AG08395 (cell line): ENCODE measurements at regions not wholly inside any gene's neighbourhood (a gene's known extent, or its start where the extent isn't known, plus 50 kb on each side); places are given as distances from the start of the nearest gene placed in this dataset.

Source experiments
- DNase-seq: peaks from one replicate; pipeline ENCODE4 v3.0.0; 2012; ENCODE audit warnings: mixed read lengths, low spot score

DNA sequence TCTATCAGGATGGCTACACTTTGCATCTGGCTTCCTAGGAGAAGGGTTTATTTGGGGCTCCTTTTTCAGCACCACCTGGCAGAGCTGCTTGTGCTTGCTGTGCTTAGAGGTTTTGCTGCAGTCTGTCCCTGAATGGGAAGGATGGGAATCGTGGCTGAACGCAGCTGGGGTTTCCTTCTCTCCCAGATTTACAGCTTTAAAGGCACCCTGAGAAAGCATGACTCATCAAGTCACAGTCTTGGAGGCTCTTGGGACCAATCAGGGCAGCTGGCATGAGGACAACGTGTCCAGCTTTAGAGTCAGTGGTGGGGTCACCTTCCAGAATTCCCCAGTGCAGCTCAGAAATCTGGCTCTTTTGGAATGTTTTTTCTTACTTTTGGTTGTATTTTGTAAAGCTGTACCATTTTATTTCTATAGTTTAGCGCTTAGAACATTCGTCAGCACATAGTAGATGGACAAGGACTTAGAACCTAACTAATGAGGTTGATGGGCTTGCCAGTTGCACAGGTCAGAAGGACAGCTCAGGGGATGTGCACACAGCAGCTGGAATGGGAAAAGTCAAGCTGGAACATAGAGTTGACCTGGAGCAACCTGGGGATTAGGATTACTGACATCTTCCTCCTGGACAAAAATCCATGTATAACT, 222.6 kb downstream of the PRDM2 start:
- DNase-seq, result no peak

DNA sequence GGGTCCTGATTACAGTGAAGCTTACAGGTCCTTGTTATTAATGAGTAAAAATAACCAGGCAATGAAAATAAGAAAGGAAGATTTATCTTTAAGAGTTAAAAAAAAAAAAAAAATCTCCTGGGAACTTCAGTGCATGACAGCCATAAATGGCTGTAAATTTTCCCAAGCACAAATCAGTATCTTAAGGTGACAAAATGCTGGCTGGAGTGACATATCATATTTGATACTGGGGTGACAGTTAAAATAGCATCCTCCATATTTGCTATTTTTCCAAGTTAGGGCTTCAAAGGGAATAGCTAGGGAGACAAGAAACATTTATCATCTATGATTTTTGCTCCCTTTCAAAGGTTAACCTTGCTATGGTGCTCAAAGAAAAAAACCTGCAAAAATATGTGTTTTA, 226.6 kb downstream of the PRDM2 start:
- no peak for DNase-seq

DNA sequence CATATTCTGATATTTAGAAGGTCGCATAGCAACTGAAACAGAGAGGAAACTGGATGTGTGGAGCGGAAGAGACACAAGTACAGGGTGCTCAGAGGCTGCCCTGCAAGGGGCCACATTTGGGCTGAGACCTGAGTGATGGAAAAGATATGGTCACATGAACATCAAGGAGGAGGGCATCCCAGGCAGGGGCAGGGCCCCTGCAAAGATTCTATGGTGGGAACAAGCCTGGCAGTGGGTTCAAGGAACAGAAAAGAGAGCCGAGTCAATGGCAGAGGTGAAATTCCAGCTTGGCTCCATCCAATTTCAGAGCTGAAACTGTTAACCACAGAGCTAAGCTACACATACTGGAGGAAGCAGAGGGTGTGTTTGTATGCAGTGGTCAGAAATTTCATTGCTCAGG, 227.7 kb downstream of the PRDM2 start:
- no peak for DNase-seq

DNA sequence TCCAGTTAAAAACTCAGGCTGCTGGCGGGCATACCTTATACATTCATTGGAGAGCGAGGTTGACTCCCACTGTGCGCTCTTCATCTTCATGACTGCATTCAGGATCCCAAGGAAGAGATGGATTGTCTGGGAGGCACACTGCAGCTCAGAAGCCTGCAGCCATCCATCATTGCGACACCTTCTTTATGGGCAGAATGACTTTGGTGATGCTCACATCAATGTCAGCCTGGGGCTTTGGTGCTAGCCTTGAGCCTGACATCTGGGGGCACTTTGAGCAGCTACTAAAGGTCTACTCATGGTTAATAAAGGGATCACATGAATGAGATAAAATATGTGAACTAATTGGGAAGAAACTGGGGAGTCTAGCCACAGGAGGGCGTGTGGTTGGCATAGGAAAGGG, 229.3 kb downstream of the PRDM2 start:
- DNase-seq, result no peak

DNA sequence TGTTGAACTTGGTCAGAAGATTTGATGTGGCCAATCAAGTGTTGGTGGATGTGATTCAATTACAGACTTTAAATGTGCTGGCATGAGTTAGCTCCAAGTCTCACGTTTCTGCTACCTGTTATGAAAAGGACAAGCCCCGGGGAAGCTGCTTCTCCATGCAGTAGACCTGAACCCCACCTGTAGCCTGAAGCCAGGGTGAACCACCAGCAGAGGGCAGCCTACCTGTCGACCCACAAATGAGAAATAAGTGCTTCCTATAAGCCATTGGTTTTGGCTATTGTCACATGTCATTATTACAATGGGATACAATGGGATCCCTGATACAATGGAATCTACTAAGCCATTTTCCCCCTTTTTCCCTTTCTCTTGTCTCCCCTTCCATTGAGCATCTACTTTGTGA, 230.2 kb downstream of the PRDM2 start:
- no peak for DNase-seq

DNA sequence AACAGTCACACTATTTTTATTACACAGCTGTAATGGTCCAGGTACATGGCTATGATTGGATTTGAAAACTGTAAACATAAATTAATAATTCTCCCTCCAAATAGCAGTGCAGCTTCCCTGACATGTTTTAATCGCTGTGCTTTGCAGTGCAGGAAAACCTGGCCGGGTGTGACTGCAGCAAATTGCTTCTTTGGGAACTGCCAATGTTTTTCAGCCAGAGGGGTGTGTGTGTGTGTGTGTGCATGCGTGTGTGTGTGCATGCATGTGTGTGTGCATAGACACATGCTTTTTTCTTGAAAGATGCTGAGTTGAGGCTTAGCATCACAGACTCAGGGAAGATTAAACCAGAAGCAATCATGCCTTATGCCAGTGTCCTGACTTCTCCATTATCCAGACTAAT, 231.2 kb downstream of the PRDM2 start:
- DNase-seq, result no peak

DNA sequence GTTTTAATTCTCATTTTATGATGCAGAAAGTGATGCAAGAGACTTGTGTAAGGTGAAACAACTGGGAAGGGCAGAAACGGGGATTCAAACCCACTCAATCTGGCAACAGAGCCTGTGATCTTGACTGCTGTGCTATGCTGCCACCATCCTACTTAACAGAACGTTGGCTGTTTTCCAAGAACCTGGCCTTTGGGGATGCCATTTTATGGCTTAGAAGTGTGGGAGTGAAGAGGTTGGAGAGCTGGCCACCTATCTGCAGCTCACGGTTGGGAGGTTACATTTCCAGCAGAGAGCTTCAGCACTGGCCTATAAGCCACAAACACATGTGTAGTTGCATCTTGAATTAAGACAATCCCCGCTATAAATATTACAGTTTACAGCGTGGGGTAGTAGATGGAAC, 235.3 kb downstream of the PRDM2 start:
- no peak for DNase-seq

DNA sequence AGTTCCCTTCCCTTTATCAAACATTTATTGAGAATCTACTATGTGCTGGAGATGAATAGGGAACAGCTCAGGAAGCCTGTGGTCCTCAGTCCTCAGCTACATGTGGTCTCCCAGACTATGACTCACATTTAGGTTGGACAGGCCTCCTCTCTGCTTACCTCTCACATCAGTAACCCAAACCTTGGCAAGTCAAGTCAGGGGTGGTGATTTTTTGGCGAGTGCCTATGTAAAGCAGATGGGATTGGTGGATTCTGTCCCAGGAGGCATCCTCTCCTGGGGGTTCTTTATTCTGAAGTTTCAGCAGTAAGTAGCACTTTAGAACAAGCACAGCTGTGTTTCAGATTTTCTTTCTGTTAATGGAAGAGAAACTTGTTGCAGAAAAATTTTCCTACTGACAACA, 241.3 kb downstream of the PRDM2 start:
- no peak for DNase-seq

DNA sequence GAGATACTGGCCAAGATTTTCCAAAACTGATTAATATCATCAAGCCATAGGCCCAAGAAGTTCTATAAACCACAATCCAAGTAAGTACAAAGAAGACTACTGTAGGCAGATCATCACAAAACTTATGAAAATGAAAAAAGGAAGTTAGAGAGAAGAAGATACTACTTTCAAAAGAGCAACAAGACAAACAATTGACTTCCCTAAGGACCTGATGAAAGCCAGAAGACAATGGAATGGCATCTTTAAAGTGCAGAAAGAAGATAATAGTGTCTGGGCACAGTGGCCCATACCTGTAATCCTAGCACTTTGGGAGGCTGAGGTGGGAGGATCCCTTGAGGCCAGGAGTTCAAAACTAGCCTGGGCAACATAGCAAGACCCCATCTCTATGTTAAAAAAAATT, 243.1 kb downstream of the PRDM2 start:
- no peak for DNase-seq

DNA sequence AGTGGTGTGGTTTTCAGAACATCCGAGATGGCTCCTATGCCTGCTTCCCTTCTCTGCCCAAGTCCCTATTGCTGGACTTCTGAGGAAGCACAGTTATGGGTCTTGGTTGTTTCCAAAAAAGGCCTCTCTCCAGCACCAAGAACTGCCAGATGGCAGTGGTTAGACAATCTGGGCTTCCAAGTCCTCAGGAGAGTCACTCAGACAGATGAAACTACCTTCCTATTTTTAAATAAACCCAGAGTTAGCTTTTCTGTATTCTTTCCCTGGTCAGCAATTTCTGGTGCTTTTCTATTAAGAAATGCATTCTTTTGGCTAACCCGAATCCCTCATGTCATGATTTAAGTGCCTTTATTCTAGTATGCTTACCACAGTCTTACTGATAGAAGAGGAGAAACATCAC, 245.9 kb downstream of the PRDM2 start:
- DNase-seq, result no peak

DNA sequence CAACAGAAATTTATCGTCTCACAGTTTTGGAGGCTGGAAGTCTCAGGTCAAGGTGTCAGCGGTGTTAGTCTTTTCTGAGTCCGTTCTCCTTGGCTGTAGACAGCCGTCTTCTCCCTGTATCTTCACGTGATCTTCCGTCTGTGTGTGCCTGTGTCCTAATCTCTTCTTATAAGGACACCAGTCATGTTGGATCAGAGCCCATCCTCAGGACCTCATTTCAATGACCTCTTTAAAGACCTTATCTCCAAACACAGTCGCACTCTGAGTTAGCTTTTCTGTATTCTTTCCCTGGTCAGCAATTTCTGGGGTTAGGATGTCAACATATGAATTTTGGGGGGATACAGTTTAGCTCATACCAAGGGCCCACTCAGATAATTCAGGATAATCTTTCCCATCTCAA, 247.7 kb downstream of the PRDM2 start:
- no peak for DNase-seq

DNA sequence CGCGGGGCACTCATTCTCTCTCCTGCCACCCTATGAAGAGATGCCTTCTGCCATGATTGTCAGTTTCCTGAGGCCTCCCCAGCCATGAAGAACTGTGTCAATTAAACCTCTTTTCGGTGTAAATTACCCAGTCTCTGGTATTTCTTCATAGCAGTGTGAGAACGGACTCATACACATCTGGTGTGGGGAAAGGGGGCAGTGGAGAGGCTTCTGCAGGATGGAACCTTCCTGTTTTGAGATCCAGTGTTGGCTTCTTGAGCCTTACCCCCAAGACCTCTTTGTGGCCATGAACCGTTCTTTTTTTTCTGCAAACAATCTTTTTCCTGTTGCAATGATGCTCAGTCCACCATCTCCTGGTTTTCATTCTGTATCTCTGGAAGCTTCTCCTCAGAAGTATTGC, 248.4 kb downstream of the PRDM2 start:
- DNase-seq, result no peak

DNA sequence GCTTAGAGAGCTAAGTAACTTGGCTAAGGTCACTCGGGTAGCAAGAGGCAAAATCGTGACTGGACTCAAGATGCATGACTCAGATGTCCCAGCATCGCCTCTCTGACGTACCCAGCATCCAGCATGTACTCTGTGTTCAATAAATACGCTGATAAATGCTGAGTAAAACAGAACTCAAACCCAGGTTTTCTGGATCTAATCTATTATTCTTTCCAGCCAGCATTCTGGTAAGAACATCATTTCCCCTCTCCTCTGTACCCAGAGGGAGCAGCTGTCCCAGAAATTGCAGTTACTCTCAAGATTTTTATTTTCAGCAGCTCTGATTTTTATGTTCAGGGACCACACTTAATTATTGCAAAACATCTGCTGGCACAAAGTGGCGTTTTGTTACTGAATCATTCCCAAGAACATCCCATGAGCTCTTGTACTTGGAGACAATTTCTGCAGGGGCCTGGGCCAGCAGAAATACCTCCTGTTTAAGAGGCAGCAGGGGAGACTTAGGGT, 249.0 kb downstream of the PRDM2 start:
- peak; percentile 50 for DNase-seq

DNA sequence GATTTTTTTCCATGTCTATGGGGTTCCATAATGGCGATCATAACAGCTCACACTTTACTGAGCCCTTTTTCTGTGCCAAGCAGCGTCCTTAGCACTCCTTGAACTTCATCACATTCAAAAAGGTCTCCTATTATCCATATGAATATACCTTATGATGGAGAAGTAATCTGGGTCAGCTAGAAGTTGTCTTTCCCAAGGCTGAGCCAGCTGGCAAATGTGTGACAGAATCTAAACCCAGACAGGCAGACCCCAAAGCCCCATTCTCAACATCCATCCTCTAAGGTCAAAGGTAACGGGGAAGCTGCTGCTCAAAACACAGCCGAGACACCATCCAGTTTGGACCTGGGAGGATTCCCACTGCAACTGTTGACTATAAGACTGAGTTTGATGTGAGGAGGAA, 249.6 kb downstream of the PRDM2 start:
- DNase-seq, result no peak

DNA sequence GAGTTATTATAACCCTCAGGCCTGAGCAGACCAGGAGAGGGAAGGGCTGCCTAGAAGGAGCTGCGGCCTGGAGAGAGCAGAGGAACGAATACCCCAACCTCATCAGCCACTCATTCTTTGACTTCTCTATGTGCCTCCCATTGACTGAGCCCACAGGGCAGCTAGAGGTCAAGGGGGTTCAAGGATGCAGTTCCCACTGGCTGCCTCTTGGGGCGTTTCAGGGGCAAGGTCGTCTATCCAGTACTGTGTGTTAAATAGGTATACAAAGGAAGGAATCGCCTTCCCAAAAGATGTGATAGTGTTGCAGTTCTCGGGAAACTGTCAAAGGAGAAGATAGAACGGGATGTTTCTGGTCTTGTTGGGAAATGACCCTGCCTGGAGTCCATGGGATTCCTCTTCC, 250.6 kb downstream of the PRDM2 start:
- DNase-seq, result no peak

DNA sequence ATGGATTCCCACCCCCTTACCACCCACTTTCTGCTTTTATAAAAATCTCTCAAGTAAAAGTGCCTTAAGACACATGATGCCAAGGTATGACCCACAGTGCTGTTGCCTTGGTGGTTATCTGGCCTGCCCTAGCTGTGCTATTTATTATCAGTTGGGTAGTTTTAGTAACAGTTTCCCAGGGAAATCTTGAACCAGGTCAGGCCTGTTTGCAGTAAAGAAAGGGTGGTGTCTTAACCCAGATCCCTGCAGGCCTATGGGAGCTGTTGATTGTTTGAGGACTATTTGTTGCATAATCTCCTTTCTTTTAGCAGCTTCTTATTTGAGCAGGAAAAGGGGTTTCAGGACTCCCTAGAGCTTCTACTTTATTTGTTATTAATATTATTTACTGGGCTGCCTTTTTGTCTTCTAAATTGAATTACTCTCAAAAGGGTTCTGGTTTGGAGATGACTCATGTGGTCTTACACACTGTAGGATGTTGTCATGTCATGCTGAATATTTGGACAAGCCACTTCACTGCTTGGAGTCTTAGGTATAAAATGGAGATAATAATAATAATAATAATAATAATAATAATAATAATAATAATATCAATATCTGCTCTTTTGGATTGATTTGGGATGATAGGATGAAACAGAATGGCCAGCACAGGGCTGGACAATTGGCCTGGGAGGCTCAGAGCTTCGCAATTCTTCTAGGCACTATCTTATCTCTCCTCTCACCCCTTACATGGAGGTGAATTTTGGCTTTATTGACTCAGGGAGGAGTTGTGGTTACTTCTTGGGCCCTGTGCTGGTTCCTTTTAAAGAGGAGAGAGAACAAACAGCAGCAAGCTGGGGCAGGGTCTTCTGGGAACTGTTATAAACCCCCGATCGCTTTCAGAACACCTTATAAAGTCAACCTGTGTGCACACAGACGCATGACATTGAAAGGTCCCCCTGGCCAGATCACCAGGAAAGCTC, 252.1 kb downstream of the PRDM2 start:
- DNase-seq, result no peak

DNA sequence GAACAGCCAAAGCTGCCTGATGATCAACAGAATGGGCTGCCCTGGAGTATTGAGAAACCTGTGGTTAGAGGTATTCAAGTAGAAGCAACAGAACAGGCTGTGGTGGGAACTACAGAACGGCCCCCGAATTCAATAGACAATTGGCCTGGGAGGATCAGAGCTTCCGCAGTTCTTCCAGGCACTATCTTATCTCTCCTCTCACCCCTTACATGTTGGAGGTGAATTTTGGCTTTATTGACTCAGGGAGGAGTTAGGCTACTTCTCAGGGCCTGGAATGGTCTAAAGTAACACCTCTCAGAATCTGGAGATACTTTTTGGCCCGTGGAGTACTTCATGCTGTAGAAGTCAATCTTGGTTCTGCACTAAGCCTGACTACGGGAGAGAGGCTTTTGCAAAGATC, 253.0 kb downstream of the PRDM2 start:
- DNase-seq, result no peak

DNA sequence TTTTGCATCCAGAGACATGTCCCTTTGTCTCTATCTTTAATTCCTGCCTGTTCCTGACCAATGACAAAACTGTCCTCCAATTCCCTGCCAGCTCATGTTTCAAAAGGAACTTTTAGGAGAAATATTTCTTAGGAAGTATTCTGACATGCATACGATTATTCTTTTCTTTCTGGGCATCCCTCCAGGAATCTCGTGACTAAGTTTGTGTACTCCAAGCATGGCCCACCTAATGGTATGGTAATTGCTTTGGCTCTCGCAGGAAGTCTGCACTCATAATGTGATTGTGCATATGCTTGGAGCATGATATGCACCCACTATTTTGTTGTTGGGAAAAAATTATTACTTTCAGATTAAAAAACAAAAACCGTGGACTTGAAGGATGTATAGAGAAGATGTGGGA, 256.4 kb downstream of the PRDM2 start:
- peak; percentile 18 for DNase-seq

DNA sequence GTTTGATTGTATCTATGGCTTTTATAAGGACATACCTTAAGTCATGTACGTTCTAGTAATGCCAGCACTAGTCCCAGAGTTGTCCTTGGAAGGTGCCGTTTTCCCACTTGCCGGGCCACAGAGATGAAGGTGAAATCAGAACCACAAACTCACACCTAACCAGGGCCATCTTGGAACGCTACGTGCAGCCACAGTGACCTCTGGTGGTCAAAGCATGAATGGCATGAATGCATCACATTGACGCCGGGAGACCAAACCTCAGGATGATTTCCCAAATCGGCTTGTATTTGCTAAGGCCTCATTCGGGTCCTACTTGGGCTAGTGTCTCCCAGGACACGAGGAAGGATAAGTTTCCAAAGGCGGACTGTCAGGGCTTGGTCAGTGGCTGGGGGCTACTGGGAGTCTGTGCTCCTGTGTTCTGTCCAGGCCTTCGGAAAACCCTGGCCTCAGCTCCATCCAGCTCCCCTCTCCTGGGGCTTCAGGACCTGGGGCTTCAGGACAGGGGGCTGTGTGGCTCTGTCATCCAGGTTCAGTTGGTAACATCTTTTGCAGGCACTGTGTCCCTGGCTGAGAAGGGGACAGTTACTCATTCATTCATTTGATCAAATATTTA, 260.5 kb downstream of the PRDM2 start:
- peak; percentile 78 for DNase-seq

DNA sequence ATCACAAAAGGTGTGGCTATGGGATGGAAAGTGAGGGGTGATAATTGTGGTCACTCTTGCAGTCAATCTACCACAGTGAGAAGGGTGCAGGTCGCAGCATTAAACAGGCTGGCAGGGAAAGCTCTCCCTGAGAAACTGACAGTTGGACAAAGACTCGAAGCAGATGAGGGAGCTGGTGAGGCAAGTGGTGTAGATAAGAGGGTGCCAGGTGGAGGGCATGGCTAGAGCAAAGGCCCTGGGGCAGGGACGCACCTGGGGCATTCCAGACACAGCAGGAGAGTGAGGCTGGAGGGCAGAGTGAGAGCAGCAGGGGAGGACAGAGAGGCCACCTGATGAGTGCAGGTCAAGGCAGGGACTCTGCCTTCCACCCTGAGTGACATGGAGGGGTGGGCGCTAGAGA, 264.8 kb downstream of the PRDM2 start:
- no peak for DNase-seq

DNA sequence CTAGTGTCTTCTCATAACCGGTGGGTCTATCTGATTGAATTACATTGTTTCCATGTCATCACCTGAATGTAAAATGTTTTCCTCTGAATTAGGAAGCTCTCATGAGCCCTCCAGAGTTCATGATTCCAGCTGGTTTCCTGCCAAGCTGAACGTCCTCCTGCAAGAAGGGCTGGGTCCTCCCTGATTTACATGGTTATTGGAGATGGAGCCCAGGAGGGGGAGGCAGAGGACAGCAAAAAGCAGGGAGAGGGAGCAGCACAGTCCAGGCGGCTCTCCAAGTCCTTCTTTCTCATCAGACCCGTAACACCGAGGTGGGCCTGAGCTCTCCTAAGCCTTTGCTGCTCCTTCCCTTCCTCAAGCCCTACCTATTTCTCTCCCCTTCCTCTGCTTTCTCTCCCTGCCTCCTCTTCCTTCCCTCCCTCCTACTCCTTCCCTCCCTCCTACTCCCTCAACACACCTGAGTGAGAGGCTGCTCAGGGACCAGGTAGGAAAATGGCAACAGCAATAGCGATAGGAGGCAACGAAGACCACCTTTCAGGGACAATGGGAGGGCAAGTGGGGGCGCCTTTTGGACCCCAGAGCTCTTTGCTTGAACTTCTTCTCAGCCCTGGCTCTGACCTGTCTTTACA, 265.9 kb downstream of the PRDM2 start:
- peak; percentile 82 for DNase-seq

DNA sequence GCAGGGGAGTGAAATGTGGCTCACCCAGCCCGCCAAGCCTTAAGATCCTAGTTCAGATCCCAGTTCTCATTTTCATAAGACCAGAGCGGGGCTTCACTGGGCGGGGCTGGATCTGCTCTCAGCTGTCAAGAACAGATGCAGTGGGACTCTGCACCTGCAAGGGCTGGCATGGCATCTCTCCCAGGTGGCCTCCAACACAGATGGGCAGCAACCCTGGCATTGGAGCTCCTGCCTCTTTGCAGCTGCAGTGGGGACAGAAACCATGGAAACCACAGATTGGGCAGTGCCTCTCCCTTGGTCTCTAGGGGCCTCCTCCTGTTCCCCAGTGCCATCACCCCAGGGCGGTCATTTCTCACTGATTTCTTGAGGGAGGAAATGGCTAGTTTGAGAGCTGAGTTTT, 267.7 kb downstream of the PRDM2 start:
- no peak for DNase-seq

DNA sequence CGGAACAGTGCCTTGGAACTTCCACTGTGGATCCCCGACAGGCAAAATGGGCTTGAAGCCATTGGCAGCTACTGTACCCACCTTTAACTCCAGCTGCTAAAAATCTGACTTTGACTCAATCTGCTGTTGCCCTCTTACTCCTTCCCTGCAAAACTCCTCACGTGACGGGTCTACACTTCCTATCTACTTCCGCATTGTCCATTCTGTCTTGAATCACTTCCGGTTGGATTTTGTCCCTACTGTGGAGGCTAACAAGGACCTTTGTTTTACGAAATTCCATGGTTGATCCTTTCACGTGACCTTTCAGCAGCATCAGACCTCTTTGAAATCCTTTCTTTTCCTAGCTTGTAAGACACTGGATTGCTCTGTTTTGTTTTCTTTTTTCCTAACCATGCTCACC, 268.4 kb downstream of the PRDM2 start:
- DNase-seq, result no peak
